Lung (tissue), 11 donors: ENCODE measurements at regions not wholly inside any gene's neighbourhood (a gene's known extent, or its start where the extent isn't known, plus 50 kb on each side); places are given as distances from the start of the nearest gene placed in this dataset.

Experiments
- ATAC-seq: fragments of 200-7000 bp; cut with Tn5 transposase; one replicate; pipeline ENCODE4 v1.9.1; 2020; ENCODE audit warnings: moderate number of reproducible peaks; ENCODE audit not compliant: insufficient read depth, low FRiP score
- DNase-seq, 3 donors: peaks; one replicate each; pipeline ENCODE4 v3.0.0-alpha.2; 2013 to 2017
- H3K27ac ChIP-seq, 2 donors: one replicate each; pipeline ENCODE4 v1.5.1; 2013; ENCODE audit warnings: mild to moderate bottlenecking in 2 of 2, moderate library complexity in 2 of 2, control low read depth in 1 of 2, inconsistent platforms in 1 of 2, low read depth in 1 of 2, low read length in 1 of 2
- H3K27me3 ChIP-seq, 3 donors: one replicate each; pipeline ENCODE4 v1.5.1; 2013; ENCODE audit warnings: low read length in 2 of 3; ENCODE audit not compliant: control insufficient read depth in 3 of 3, insufficient read depth in 3 of 3
- H3K36me3 ChIP-seq, 4 donors: one replicate each; pipeline ENCODE4 v1.5.1; 2013; ENCODE audit warnings: low read length in 4 of 4, mild to moderate bottlenecking in 1 of 4, moderate library complexity in 1 of 4; ENCODE audit not compliant: control insufficient read depth in 4 of 4, insufficient read depth in 4 of 4
- H3K4me1 ChIP-seq, 5 donors: one replicate each; pipeline ENCODE4 v1.5.1; 2013; ENCODE audit warnings: low read length in 5 of 5, mild to moderate bottlenecking in 2 of 5, moderate library complexity in 1 of 5; ENCODE audit not compliant: control insufficient read depth in 5 of 5, insufficient read depth in 5 of 5
- H3K4me3 ChIP-seq: one replicate; pipeline ENCODE4 v1.5.1; 2013; ENCODE audit warnings: mild to moderate bottlenecking, control low read depth, moderate library complexity
- H3K9ac ChIP-seq, 2 donors: one replicate each; pipeline ENCODE4 v1.5.1; 2013; ENCODE audit warnings: low read length in 2 of 2, control low read depth in 1 of 2; ENCODE audit not compliant: insufficient read depth in 1 of 2
- H3K9me3 ChIP-seq, 4 donors: one replicate each; pipeline ENCODE4 v1.5.1; 2013; ENCODE audit warnings: low read length in 3 of 4, mild to moderate bottlenecking in 1 of 4, moderate library complexity in 1 of 4; ENCODE audit not compliant: control insufficient read depth in 4 of 4, insufficient read depth in 3 of 4
- CTCF ChIP-seq: IDR thresholded peaks from 2 replicates; pipeline ENCODE4 v1.5.1; 2012; ENCODE audit warnings: mild to moderate bottlenecking; ENCODE audit errors: control extremely low read depth, extremely low read depth
- WGBS, 2 donors: extraction: QIAGEN DNeasy Blood & Tissue Kit; methylation state at CpG; one replicate each; pipeline ENCODE4 v1.1.7; 2013; 5-methylcytosine and 5-hydroxymethylcytosine counted together
- donor health status: control.
- donor health status: control.
- donor health status: Bipolar disorder and iron deficiency.
- donor health status: healthy.
- donor health status: DM: yes; HTN: yes; CAD: no.

GRCh38 chr7:19932549-19933249 is 159.3 kb upstream of the TMEM196 start:
- no peaks in the 10 kb centered on the region for H3K36me3 ChIP-seq
- no peak for ATAC-seq
- H3K9ac ChIP-seq: no peak overlapping the region
- H3K27ac ChIP-seq: no peak overlapping the region
- TF ChIP-seq CTCF: no peak
- 63 to 79% methylated on average over 4 of the region's 4 CpGs for WGBS, 2 donors
- no peak for DNase-seq
- no peak overlapping the region for H3K4me3 ChIP-seq
- H3K9me3 ChIP-seq: peaks cover 0 to 3% (median 1%) of the 10 kb centered on the region in 4 donors
- H3K4me1 ChIP-seq: no peaks in the 10 kb centered on the region
- H3K27me3 ChIP-seq: no peaks in the 10 kb centered on the region

GRCh38 chr7:19930851-19931250 is 157.4 kb upstream of the TMEM196 start:
- WGBS, 2 donors: 70 to 90% methylated on average over 2 of the region's 2 CpGs
- Histone ChIP-seq H3K36me3 (no peaks in the 10 kb centered on the region), H3K9ac (no peak overlapping the region), H3K9me3 (peaks cover 0 to 3% (median 0%) of the 10 kb centered on the region in 4 donors), H3K27ac (no peak overlapping the region), H3K27me3 (no peaks in the 10 kb centered on the region), H3K4me3 (no peak overlapping the region), H3K4me1 (no peaks in the 10 kb centered on the region)
- DNase-seq (no peak), ATAC-seq (no peak)
- no peak for TF ChIP-seq CTCF

- Histone ChIP-seq H3K27ac (no peak overlapping the region), H3K4me1 (no peaks in the 10 kb centered on the region), H3K27me3 (no peaks in the 10 kb centered on the region), H3K9ac (no peak overlapping the region), H3K9me3 (peaks cover 0 to 3% (median 0%) of the 10 kb centered on the region in 4 donors), H3K36me3 (no peaks in the 10 kb centered on the region), H3K4me3 (no peak overlapping the region)
- TF ChIP-seq CTCF: no peak
- ATAC-seq (no peak), DNase-seq (no peak)
- 62 to 68% methylated on average over 1 of the region's 1 CpG for WGBS, 2 donors
Observed at GRCh38 chr7:19930051-19930450, 156.6 kb upstream of the TMEM196 start.

GRCh38 chr7:19928247-19928646 is 154.8 kb upstream of the TMEM196 start:
- Histone ChIP-seq H3K36me3 (no peaks in the 10 kb centered on the region), H3K4me1 (no peaks in the 10 kb centered on the region), H3K4me3 (no peak overlapping the region), H3K9me3 (no peaks in the 10 kb centered on the region), H3K27ac (no peak overlapping the region), H3K9ac (no peak overlapping the region), H3K27me3 (no peaks in the 10 kb centered on the region)
- DNase-seq (no peak), ATAC-seq (no peak)
- TF ChIP-seq CTCF: no peak
